AG09319 (cell line): ENCODE measurements at regions not wholly inside any gene's neighbourhood (a gene's known extent, or its start where the extent isn't known, plus 50 kb on each side); places are given as distances from the start of the nearest gene placed in this dataset.

Source experiments
- DNase-seq: peaks from one replicate; pipeline ENCODE4 v3.0.0-alpha.2; 2010; ENCODE audit warnings: low read depth; ENCODE audit errors: extremely low read depth
- CTCF ChIP-seq: IDR thresholded peaks from 2 replicates; pipeline ENCODE4 v1.5.1; 2011; ENCODE audit warnings: low read depth, mild to moderate bottlenecking, inconsistent platforms, low read length, moderate library complexity

DNA sequence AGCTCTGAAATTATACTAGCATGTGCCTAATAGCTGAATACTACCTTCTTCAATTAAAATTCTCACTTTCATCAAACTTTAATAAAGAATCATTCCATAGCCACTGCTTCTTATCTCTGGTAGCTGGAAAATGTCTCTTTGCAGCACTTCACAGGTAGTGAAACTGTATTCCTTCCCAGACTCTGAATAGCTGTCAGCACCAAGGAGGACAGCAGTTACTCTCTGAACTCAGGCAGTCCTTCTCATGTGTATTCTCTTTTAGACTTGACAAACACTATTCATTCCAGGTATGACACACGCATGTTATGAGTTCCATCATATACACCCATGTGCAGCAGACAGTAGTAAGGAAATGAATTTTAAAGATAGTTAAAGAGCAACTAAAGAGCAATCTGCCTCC, 627.1 kb downstream of the EFNA5 start:
- TF ChIP-seq CTCF, result no peak
- DNase-seq, result no peak

DNA sequence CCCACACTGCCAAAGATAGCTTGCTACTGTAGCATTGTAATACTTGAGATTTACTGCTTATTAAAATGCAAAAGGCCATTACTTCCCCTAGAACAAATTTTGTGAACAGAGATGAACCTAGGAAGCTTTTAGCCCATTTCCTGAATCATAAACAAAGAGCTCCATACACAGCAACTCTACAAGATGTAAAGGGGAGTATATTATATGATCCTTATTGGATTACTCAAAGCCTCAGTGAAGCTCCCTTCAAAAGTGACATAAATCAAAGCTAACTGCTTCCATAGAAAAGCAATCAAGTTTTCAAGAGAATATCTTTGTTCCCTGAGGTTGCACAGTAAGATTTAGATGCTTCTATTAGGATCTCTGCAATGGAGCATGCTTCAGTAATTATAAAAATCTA, 629.8 kb downstream of the EFNA5 start:
- no peak for DNase-seq
- TF ChIP-seq CTCF, result no peak

GRCh38 chr5:107032629-107033028, 638.1 kb downstream of the EFNA5 start:
- DNase-seq, result no peak
- no peak for TF ChIP-seq CTCF

- no peak for DNase-seq
- TF ChIP-seq CTCF, result no peak
These were observed 641.8 kb downstream of the EFNA5 start for GRCh38 chr5:107028938-107029337.

- TF ChIP-seq CTCF, result no peak
- DNase-seq, result no peak
These were observed 644.8 kb downstream of the EFNA5 start for GRCh38 chr5:107025712-107026497.

- no peak for DNase-seq
- TF ChIP-seq CTCF, result no peak
These were observed 647.0 kb downstream of the EFNA5 start for GRCh38 chr5:107023732-107024131.

- TF ChIP-seq CTCF, result no peak
- no peak for DNase-seq
These were observed 649.2 kb downstream of the EFNA5 start for GRCh38 chr5:107021575-107021974.
